Stimulated activated CD4-positive, alpha-beta T cell treated with anti-CD3 and anti-CD28 coated beads, Interleukin-15, amount 100 ng/mL, for 24 hours (primary cell): ENCODE measurements at regions not wholly inside any gene's neighbourhood (a gene's known extent, or its start where the extent isn't known, plus 50 kb on each side); places are given as distances from the start of the nearest gene placed in this dataset.
"Not testable (repeated sequence)": the region's sequence is repeated elsewhere in the genome, so short reads cannot be mapped to it uniquely, and the experiment has no call there.

Experiments used
- DNase-seq: peaks from one replicate; pipeline ENCODE4 v3.0.0-alpha.2; 2020

DNA sequence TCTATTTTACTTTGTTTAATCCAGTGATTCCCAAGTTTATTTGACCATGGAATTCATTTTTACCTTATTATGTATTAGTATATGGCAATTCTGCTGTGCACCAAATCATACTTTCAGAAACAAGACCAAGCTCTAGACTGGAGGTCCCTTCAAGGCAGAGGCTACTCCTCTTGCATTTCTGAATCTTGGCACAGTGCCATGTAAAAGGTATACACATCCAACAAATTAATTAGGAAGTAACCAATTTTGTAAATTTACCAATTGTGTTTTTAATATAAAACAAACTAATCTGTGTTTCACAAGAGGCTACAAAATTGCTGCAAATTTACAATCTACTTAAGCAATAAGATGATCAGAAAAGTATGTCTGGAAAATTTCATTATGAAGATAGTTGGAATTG is 712.2 kb upstream of the HS3ST1 start:
- no peak for DNase-seq

GRCh38 chr4:12139296-12139695 is 710.6 kb upstream of the HS3ST1 start:
- DNase-seq = no peak

DNA sequence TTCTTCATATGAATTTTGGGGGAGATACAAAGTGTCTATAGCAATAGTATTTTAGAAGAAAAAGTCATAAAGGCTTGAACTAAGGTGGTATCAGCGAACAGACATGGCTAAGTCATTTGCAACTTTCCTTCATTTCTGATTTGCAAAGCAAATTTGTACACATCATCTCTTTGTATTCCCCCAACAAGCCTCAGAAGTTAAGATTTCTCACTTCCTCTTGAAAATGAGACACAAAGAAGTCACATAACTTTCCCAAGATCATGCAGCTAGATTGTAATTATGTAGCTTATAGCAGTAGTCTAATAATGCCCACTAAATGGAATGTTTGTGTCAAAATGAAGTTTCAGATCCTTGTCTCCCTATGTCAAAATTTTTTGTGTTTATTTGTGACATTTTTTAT is 709.8 kb upstream of the HS3ST1 start:
- DNase-seq = no peak

DNA sequence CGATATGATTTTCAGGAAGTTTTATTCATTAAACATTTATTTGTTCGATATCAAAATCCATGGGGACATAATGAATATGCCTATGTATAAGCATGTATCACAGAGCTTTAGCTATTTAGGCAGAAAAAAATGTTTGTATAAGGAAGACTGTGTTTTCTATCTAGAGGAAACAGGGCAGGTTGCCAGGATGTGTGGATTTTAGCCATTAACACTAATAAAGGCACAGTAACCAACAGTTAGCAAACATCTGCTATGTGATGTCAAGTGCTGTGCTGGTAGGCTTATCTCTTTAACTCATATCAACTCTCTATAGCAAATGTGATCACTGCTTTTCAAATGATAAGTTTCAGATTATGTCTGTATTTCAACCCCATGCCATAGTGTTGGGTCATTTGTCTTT is 708.9 kb upstream of the HS3ST1 start:
- no peak for DNase-seq

DNA sequence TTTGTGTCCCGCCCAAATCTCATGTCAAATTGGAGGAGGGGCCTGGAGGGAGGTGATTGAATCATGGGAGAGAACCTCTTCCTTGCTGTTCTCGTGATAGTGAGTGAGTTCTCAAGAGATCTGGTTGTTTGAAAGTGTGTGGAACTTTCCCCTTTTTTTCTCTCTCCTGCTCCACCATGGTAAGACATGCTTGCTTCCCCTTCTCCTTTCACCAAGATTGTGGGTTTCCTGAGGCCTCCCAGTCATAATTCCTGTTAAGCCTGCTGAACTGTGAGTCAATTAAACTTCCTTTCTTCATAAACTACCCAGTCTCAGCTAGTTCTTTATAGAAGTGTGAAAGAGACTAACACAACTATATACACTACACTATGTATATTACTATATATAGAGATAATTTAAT is 697.8 kb upstream of the HS3ST1 start:
- DNase-seq = no peak

GRCh38 chr4:12124138-12124537 is 695.4 kb upstream of the HS3ST1 start:
- DNase-seq = no peak

GRCh38 chr4:12123707-12124106 is 695.0 kb upstream of the HS3ST1 start:
- no peak for DNase-seq

- DNase-seq = no peak
These were observed 693.6 kb upstream of the HS3ST1 start for GRCh38 chr4:12122316-12122715.

- DNase-seq = no peak
These were observed 692.3 kb upstream of the HS3ST1 start for GRCh38 chr4:12120968-12121367.

DNA sequence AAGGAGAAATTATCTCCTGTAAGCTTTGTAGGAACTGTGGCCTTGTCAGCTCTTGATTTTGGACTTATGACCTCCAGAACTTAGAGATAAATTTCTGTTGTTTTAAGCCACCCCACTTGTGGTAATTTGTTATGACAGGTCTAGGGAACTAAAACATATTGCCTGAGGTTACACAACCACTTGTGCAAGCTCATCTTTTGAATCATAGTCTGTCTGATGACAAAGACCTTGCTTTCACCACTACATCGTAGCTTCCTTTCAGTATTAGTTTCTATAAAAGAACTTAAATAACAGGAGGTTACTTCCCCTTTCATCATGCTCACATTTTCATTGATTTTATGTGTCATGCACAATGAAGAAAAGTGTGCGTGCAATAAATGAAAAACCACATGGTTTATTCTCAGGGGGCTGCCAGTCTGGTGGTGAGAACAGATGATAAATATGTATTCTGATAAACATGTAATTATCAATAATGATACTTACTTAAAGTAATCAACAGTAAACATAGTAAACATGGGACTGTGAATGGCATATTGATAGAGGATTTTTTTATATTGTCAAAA is 690.0 kb upstream of the HS3ST1 start:
- DNase-seq = no peak

- DNase-seq = no peak
These were observed 687.4 kb upstream of the HS3ST1 start for GRCh38 chr4:12116009-12116552.

DNA sequence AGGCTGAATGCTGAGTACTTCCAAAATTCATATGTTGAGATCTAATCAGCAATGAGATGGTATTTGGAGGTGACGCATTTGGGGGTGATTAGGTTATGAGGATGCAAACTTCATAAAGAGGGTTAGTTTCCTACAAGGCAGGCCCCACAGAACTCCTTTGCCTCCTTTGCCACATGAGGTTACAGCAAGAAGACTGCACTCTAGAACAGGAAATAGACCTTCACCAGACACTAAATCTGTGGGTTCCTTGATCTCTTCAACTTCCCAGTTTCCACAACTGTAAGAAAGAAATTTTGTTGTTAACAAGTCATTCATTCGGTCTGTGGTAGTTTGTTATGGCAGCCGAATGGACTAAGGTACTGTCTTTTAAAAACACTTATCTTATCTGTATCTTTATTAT is 681.9 kb upstream of the HS3ST1 start:
- DNase-seq = no peak

GRCh38 chr4:12109056-12109455 is 680.4 kb upstream of the HS3ST1 start:
- not testable (repeated sequence) for DNase-seq

DNA sequence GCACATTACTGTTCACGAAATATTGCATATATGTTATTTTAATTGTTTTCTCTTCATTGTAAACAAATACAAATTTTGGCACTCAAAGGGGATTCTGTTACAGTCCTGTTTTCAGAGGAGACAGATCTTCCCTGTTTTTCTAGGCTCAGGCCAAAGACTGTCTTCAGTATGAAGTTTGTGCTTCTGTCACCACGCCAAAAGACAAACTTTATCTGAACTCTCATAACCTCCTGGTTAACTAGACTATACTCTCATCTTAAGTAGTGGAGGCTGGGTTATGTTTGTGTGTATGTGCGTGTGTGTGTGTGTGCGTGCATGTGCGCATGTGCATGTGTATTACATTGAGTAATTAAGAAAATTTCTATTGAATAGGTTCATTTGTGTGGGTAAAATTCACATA is 676.8 kb upstream of the HS3ST1 start:
- no peak for DNase-seq

DNA sequence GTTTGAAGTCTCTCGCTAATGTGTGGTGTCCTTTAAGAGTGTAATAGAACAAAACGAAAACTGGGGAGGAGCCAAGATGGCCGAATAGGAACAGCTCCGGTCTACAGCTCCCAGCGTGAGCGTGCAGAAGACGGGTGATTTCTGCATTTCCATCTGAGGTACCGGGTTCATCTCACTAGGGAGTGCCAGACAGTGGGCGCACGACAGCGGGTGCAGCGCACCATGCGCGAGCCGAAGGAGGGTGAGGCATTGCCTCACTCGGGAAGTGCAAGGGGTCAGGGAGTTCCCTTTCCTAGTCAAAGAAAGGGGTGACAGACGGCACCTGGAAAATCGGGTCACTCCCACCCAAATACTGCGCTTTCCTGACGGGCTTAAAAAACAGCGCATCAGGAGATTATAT is 661.2 kb upstream of the HS3ST1 start:
- DNase-seq = not testable (repeated sequence)

- no peak for DNase-seq
These were observed 656.0 kb upstream of the HS3ST1 start for GRCh38 chr4:12084690-12085089.

DNA sequence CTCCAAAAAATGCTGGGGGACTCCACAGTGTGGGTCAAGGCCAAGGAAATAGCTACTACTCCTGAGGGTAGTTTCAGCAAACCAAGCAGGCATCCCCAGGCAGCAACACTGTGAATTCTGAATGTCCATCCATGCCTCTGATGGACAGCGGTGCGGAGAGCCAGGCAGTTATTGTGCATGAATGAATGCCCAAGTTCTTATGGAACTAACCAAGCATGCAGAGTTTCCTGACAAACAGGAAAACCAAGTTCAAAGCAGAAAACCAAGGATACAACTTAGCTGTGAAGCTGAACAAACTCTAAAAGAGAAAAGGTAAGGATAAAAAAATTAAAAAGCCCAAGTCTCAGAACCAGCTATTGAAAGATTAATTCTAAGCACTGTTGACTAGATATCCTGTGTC is 642.6 kb upstream of the HS3ST1 start:
- DNase-seq = no peak

GRCh38 chr4:12053966-12054365 is 625.3 kb upstream of the HS3ST1 start:
- DNase-seq = no peak

DNA sequence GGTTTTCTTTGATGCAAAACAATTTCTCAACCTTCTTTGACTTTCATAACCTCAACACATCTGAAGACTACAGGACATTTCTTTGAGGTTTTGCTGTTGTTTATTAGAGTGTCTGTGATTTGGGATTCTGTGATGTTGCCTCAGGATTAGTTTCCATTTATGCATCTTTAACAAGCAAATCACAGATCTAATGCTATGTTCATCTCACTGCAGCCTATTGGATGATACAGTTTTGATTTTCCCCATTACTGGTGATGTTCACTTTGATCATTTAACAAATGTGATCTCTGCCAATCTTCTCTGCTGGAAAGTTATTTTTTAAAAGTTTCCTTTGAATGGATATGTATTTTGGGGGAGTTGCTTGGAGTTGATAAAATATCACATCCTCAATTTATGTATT is 624.9 kb upstream of the HS3ST1 start:
- no peak for DNase-seq

GRCh38 chr4:12050357-12050756 is 621.7 kb upstream of the HS3ST1 start:
- no peak for DNase-seq

GRCh38 chr4:12042818-12043217 is 614.1 kb upstream of the HS3ST1 start:
- no peak for DNase-seq

- DNase-seq = no peak
These were observed 613.1 kb upstream of the HS3ST1 start for GRCh38 chr4:12041828-12042227.

- no peak for DNase-seq
These were observed 607.8 kb upstream of the HS3ST1 start for GRCh38 chr4:12036450-12036849.

DNA sequence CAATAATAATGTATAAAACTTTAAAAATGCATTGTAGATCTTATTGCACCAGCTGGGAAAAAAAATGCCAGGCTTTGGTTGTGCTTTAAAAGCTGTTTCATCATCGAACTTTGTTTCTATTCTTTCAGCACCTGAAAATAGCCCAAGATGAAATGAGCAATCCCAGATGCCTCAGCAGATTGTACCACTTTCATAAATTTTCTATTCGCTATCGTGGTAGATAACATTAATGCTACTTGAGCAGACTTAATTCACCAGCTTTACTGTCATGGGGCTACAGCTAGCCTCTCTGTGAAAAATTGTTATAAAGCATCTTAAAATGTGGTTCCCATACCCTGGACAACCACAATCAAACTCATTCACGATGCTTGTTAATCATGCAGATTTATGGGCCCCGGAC is 599.6 kb upstream of the HS3ST1 start:
- no peak for DNase-seq

- no peak for DNase-seq
These were observed 593.7 kb upstream of the HS3ST1 start for GRCh38 chr4:12022409-12022808.

- no peak for DNase-seq
These were observed 588.0 kb upstream of the HS3ST1 start for GRCh38 chr4:12016729-12017128.
